Forelimb muscle (tissue), 1 donor: ENCODE measurements at regions not wholly inside any gene's neighbourhood (a gene's known extent, or its start where the extent isn't known, plus 50 kb on each side); places are given as distances from the start of the nearest gene placed in this dataset.
"Not testable (repeated sequence)": the region's sequence is repeated elsewhere in the genome, so short reads cannot be mapped to it uniquely, and the experiment has no call there.

ENCODE experiments used
- DNase-seq: peaks from one replicate; pipeline ENCODE4 v3.0.0-alpha.2; 2013; ENCODE audit warnings: low read depth

GRCh38 chr3:34619990-34620389, 821.6 kb downstream of the PDCD6IP start:
- no peak for DNase-seq

DNA sequence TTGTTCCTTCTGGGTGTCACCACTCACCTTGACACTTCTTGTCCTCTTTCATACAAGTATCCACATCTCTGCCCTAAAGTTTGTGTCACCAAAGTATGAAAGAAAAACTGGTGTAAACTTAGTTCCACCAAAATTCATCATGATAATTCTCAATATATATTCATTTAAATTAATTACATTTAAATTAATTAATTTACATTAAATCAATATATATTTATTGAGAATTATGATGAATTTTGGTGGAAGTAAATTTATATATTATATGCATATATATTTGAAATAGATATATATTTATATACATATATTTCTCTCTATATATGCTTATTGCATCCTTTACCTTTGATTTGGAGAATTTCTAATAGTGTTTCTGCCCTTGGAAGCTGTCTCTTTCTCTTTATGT, 828.3 kb downstream of the PDCD6IP start:
- DNase-seq: no peak

GRCh38 chr3:34634939-34635338, 836.5 kb downstream of the PDCD6IP start:
- DNase-seq: no peak

DNA sequence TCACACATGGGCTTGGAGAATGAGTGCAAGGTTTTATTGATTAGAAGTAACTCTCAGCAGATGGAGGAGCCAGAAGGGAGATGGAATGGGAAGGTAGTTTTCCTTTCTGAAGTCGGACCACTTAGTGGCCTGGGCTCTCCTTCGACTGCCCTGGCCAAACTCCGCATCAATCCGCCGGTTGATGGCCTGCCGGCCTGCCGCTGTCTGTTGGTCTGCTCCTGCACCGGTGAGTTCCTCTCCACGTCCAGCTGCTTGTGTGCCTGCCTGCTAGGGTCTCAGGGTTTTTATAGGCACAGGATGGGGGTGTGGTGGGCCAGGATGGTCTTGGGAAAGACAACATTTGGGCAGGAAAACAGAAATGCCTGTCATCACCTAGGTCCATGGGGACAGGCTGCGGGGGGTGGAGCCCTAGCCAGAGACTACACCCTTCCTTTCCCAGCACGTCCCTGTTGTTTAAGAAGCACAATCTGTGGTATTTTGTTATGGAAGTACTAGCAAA, 837.0 kb downstream of the PDCD6IP start:
- DNase-seq: no peak

DNA sequence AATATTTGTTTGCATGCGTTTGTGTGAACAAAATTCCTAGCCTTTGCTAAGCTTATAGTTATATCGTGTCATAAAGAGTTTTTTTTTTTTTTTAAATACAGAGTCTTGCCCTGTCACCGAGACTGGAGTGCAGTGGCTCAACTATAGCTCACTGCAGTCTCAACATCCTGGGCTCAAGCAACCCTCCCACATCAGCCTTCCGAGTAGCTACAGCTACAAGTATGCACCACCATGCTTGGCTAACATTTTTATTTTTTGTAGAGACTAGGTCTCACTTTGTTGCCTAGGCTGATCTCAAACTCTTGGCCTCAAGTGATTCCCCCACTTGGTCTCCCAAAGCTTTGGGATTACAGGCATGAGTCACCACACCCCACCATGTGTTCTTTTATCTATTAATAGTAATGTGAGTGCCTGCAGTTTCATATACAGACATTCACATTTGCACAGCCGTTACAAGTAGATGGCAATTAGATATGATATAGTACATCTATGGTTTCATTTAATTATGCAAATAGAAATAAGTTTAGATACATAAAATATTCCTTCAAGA, 848.6 kb downstream of the PDCD6IP start:
- DNase-seq: no peak

DNA sequence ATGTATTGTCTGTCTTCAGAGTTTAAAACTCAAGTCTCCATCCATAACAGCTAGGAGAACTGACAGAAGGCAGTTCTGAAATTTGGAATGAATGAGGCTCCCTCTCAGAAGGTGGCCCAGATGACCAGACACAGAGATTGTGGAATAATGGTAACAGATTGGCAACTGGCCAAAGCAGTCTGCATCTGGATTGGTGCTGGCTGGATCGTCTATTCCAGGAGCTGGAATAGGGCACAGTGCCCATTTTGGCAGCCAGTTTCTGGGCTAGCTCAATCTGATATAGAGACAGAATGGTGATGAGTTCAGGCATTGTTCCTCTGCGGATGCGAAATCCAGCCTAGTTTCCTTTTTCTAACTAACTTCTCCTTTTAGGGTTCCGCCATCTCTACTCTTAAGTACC, 851.7 kb downstream of the PDCD6IP start:
- DNase-seq: no peak

DNA sequence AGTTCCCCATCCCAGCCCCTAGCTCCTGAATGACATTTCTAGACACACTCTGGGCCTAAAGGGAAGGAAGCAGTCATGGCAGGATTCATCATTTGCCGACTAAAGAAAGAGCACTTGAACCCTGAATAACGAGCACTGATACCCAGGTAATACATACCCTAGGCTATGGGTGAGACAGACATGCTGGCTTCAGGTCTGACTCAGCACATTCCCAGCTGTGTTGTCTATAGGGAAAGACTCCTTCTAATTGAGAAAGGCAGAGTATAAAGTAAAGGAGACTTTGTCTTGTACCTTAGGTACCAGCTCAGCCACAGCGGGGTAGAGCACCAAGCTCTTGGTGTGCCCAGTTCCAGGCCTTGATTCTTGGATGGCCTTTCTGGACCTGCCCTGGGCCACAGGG, 870.5 kb downstream of the PDCD6IP start:
- DNase-seq: no peak

DNA sequence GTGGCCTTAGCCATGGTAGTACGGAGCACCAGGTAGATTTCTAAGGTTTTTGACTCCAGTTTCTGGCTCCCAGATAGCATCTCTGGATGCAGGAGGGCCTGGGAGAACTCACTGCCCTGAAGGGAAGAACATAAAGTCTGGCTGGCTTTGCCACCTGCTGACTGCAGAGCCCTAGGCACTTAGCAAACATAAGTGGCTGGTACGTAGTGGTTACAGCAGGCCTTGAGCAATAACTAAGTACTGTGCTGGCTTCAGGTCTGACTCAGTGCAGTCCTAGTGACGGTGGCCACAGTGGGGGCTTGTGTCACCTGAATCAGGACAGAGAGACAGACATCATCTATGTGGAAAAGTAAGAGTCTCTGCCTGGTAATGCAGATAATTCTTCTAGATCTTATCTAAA, 871.1 kb downstream of the PDCD6IP start:
- DNase-seq: no peak

- DNase-seq: no peak
Observed at GRCh38 chr3:34675383-34676120, 877.1 kb downstream of the PDCD6IP start.

DNA sequence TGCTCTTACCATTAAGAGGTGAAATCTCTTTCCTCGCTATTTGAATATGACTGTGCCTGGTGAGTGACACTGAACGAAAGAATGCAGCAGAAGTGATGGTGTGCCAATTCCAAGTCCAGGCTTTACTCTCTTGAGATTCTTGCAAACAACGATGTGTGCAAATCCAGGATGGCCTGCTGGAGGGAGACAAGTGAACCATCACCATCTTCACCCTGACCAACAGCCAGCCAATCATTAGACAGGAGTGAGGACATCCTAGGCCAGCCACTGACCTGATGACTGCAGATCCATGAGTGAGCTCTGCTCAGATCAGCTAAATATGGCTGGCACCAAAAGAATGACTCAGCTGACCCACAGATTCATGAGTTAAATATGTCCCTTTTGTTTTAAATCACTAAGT, 878.0 kb downstream of the PDCD6IP start:
- no peak for DNase-seq

DNA sequence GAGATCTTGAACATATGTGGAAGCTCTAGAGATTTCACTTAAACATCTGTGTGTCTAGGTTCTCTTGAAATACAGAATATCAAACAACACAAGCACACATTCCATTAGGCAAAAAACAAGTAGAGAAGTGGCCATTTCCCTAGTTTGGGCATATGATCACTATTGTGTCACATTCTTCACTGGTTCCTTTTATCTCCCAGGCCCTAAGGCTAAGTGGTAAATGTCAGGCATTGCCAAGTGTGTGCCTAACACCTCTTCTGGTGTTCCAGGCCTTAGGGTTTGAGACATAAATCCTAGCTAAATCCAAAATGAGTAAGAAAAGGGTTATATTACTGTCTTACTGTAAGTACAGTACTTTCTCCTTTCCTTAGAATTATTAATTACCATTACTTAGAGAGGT, 880.1 kb downstream of the PDCD6IP start:
- DNase-seq: no peak

GRCh38 chr3:34679055-34679454, 880.6 kb downstream of the PDCD6IP start:
- not testable (repeated sequence) for DNase-seq

- peak; percentile 5 for DNase-seq
Observed at GRCh38 chr3:34683851-34684250, 885.4 kb downstream of the PDCD6IP start.

DNA sequence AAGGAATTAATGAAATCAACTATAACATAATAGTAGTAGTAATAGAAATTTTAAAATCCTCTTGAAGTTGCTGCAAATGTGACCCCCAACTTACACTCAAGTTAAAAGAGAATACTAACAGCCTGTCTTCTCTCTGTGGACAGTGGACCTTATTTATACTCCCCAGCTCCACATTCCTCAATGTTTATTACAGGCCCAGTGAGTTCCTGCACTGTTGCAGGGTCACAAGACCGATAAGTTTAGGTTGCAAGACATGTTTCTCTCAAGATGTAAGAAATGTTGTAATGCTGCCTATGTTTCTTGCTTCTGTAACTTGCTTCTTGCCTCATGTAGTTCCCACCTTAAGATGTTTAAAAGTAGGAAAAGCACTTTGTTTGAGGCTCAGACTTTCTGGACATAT, 888.1 kb downstream of the PDCD6IP start:
- no peak for DNase-seq

- DNase-seq: no peak
Observed at GRCh38 chr3:34687671-34688070, 889.2 kb downstream of the PDCD6IP start.

DNA sequence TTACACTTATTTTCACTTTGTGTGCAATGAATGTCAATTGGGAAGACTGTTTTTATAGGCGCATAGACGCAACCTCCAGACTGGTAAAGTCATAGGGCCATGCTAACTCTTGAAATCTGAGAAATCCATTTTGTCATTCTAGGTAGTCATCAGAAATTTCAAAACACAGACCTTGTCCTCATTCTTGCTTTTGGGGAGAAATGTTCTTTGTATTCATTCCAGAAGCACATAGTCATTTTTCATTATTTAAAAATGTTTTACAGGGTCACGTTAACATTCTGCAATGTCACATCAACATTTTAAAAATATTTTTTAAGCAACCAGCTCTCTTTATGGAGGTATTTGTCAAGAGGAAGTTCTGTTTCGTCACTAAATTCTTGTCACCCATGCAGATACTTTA, 898.4 kb downstream of the PDCD6IP start:
- DNase-seq: no peak

- DNase-seq: no peak
Observed at GRCh38 chr3:34703053-34703452, 904.6 kb downstream of the PDCD6IP start.

DNA sequence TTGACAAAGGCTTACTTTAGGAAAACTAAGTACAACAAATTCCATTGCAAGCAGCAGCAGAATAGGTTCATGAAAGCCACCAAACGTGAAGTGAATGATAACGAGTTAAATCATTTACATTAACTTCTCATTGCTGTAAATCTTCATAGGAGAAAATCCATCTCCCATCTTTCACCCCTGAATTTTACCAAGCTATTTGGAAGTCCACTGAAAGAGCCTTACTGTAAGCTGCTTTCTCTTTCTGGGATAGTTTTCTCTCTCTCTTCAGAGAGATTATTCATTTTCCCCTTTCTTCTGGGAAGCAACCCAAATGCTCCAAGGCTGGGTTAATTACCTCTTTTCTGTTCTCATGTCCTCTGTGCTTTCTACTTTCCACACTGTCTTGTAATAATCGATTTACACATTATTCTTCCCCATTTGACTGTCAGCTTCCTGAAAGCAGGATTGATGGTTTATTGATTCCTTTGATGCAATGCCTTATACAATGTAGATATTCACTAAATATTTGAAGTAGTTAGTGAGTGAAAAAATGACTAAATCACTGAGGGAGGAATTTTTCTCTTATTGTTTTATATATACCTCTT, 914.3 kb upstream of the ARPP21 start:
- no peak for DNase-seq

DNA sequence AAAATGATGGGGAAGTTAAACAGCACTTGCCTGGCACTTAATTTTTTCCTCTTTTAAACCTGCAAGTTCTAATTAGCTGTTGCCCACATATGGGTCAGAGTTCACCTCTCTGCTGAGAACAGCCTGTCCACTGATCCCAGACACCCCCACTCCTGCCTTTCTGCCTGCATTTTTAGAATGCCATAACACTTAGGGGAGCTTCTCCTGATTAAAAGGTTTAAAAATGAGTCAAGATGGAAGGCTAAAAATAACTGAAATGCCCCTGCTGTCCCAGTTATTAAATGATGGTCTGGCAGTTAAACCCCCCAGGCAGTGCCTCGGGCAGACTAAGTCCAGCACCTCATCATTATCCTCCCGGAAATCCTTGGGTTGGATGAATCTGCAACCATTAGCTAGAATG, 913.6 kb upstream of the ARPP21 start:
- DNase-seq: no peak

DNA sequence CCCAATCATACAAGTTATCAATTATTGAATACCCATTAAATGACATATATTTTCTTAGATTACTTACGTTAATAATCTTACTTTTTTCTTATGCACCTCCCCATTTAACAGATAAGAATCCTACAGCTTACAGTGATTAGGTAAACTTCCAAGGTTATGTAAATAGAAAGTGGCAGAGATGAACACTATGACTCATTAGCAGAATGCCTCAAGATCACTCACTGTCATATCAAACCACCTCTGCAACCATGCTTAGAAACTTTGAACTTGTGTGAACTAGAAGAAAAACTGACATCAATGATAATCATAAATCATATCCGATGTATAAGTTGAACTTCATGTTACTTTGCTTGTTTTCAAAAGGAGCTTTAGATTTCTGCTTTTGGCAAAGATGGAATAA, 911.6 kb upstream of the ARPP21 start:
- DNase-seq: no peak

GRCh38 chr3:34742151-34742550, 897.2 kb upstream of the ARPP21 start:
- DNase-seq: no peak

GRCh38 chr3:34758630-34759261, 880.6 kb upstream of the ARPP21 start:
- DNase-seq: no peak

DNA sequence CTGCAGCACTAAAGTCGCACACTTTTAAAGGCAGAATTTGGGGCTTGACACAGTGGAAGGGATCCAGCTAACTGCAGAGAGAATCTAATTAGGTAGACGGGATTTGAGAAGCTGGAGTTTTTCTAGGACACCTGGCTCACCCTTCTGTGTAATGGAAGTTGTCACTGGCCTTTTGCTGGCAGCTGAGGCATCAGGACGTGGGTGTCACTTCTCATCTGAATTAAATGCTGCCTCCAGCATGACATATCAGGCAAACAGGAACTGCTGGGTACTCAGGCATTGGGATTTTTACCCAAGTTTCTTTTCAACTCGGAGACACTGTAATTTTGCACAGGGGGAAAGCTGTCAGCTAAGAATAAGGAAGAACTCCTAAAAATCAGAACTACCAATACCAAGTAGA, 861.9 kb upstream of the ARPP21 start:
- DNase-seq: no peak
